HG02852 (cell line): ENCODE measurements at regions not wholly inside any gene's neighbourhood (a gene's known extent, or its start where the extent isn't known, plus 50 kb on each side); places are given as distances from the start of the nearest gene placed in this dataset.
"Not testable (repeated sequence)": the region's sequence is repeated elsewhere in the genome, so short reads cannot be mapped to it uniquely, and the experiment has no call there.

Experiments used
- ATAC-seq: cut with Tn5 transposase; IDR thresholded peaks from one replicate; pipeline ENCODE4 v1.9.1; 2021; ENCODE audit warnings: mild to moderate bottlenecking, moderate library complexity; ENCODE audit not compliant: unreplicated experiment

- no peak for ATAC-seq
These were observed 401.0 kb downstream of the SUCLG1 start for GRCh38 chr2:84057917-84058560.

- ATAC-seq = no peak
These were observed 403.3 kb downstream of the SUCLG1 start for GRCh38 chr2:84055816-84056215.

- ATAC-seq = not testable (repeated sequence)
These were observed 404.5 kb downstream of the SUCLG1 start for GRCh38 chr2:84054577-84054976.

DNA sequence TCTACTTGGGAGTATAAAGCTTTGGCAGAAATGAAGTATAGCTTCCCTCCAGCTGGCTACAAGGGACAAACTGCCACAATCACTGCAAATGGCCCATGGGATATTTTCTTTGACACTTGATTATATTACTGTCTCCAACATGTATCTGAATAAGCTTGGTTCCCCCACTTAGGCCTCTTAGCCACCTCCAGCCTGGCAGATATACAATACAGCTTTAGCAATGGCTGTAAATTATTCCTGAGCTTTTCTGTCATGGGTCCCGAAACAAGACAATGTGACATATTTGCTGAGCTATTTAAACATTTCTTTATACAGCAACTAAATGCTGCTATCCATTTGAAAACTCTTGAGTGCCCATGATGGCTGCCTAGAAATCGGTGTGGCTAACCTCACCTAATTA is 406.2 kb downstream of the SUCLG1 start:
- ATAC-seq = no peak

DNA sequence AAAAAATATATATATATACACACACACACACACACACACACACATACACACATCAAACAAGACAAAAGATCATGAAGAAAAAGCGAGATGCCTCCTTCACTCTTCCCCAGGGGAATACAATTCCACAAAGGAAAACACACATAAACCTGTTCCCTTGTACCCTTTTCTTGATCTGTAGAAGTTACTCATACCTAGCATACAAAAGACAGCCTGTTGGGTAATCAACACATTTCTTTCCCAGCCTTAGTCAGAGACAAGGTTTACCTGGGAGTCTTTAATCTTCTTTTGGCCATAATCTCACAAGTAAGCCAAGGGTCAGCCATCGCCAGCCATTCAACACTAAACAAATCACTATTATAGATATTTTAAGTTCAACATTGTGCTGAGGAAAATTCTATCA is 407.0 kb downstream of the SUCLG1 start:
- ATAC-seq = no peak

DNA sequence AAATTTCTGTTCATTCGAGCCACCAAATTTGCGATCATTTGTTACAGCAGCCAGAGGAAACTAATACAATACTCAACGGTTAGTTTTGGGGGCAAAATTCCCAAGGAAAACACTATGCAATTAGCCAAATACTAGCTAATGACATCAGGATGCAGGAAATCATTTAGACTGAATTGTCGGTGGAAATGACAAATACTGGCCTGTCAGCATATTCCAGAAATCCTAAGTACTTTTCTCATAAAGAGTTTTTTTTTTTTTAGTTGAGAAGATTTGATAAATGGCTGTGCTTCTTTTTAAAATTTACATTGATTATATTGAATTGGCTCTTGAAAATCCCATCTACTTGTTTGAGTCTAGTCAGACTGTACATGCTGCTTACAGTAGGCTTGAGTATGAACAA is 410.1 kb downstream of the SUCLG1 start:
- ATAC-seq = no peak

GRCh38 chr2:84041506-84041905 is 417.6 kb downstream of the SUCLG1 start:
- no peak for ATAC-seq

GRCh38 chr2:84040281-84040680 is 418.8 kb downstream of the SUCLG1 start:
- ATAC-seq = no peak

- ATAC-seq = no peak
These were observed 420.2 kb downstream of the SUCLG1 start for GRCh38 chr2:84038866-84039265.

DNA sequence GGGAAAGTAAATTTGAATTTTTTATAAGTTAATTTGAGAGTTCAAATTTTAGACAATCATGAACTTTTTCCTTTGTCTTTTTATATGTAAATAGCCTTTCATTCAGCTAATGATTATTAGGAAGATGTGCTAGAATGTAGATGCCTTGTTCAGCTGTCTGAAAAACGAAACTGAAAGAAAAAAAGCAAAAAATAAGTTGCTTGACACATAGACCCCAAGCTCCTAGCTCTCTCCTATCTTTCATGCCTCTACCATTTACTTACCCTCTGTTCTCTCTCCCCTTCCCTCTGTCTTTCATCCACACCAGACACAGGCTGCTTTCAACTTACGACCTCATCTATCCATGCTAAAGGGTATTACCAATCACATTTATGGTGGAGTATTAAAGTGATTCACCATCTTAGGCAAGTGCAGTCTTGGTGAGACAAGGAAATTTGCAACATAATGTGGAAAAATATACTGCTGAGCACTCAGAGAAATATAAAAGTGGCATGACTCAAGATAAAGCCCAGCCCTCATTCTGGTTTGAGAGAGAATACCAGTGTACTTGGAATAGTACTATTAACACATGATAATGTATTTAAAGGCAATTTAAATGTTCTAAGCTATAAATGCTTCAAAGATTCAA is 425.6 kb downstream of the SUCLG1 start:
- ATAC-seq = no peak

DNA sequence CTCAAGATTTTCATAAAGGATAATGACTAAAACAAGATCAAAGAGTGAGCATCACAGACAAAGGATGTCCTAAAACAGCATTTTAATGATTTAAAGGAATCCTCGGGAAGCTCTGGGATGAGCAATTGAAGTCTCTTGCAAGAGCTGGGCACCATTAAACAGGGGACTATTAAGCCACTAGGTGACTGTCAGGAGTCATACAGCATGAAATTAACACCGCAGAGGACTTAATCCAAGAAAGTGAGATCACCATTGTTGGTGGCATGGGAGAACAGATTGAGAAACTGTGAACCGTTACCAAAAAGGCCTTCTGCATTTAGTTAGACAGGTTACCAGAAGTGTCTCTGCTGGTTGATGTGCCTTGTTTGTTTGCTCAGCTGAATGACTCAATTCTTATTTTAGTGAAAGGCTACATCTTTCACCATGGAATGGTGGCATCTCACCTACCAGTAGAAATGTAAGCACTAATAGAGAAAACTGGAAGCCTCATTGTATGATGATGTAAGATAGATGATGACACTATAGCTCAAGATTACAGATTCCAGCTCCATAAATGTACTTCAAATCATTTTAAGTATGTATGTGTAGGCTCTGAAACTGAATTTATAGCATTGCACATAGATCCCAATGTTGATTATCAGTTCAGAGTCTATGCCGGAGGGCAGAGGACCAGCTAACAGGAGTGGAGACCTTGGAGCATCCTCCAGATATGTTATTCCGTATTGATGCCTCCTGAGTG is 427.6 kb downstream of the SUCLG1 start:
- no peak for ATAC-seq

- no peak for ATAC-seq
These were observed 429.0 kb downstream of the SUCLG1 start for GRCh38 chr2:84029903-84030575.

DNA sequence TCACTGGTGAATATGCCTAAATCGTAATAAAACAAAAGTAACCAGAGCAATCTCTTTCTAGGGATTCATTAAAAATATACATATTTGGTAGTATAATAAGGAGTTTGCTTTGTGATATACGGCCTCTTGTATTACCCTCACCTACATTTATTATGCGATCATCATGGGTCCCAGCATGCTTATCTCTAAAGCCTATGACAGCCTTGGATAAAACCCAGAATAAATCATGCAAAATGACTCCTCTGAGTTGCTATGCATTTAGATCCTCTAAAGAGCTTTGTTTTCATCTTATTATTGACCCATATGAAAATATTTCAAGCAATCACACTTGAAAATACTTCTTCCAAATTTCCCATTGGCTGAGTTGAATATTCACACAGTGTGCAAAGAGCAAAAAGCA is 432.3 kb downstream of the SUCLG1 start:
- ATAC-seq = no peak

DNA sequence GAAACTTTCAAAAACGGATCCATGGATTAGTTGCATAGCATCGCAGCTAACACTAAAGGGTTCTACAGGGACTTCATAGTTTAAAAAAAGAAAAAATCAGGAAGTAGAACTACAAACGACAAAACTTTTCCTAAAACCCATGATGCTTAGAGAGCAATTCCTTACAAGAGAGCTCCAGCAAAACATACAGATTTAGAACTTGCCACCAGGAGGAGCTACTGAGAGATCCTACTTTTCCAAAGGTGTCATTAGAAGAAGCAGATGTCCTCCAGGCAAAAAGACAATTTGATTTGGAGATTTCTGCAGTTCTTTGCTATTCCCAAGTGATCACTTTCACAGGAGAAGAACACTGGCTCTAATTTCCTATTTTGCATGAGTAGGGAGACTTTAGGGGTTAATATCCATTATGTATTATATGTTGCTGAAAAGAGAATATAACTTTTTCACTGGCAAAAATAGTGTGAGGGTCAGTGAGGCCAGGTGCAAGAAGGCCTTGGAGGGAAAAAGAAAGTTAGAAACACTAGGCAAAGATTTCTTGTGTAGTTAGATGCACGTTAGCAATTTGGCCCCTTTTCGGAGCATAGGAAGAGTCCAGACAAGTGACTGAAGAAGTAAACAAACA is 436.2 kb downstream of the SUCLG1 start:
- no peak for ATAC-seq

DNA sequence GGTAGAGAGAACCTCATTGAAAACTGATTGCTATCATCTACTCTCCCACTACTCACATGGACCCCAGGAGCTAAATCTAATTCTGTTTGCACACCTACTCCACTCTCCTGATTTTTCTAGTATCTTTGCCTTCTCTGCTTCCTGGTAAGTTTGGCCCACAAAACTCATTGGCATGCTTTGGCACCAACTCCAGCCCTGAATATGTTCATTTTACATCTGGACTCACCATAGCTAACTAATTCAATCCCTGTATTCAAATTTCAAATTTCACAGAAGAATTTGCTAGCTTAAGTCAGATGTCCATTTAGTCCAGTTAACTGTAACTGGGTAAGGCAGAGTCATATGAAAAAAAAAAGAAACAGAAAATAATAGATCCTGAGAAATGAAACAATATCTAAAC is 442.1 kb downstream of the SUCLG1 start:
- no peak for ATAC-seq

DNA sequence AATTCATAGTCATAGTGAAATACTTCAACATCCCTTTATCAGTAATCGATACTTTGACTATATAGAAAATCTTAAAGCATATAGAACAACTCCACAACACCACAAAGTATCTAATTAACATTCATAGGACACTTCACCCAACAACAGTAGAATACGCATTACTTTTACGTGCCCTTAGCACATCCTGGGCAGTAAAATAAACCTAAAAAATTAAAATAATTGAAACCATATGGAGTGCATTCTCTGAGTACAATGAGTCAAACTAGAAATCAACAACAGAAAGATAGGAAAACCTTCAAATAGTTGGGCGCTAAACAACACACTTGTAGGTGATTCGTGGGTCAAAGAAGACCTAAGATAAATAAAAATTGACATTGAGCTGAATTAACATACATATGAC is 442.9 kb downstream of the SUCLG1 start:
- no peak for ATAC-seq

GRCh38 chr2:83997889-83998288 is 461.2 kb downstream of the SUCLG1 start:
- ATAC-seq = no peak

DNA sequence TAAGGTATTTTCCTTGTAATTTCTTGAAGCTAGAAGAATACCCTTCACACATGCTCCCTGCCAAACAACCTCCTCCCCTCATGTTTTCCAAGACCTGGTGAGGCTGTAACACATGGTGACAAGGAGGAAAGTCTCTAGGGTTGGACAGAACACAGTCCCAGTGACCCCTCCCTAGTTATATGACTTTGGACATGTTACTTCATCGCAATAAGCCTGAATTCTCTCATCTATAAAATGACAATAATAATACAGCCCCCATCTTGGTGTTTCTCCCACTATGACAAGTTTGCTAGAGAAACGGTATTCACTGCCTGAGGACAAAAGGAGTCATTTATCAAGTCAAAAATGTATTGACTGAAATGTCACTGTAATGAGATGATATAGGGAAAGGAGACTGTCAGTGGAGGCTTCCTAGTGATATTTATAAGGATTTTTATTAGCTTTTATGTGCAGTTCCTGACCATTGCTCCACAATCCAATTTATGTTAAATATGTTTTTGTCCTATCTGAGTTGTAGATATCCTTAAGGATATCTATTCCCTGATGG is 464.4 kb downstream of the SUCLG1 start:
- ATAC-seq = no peak

DNA sequence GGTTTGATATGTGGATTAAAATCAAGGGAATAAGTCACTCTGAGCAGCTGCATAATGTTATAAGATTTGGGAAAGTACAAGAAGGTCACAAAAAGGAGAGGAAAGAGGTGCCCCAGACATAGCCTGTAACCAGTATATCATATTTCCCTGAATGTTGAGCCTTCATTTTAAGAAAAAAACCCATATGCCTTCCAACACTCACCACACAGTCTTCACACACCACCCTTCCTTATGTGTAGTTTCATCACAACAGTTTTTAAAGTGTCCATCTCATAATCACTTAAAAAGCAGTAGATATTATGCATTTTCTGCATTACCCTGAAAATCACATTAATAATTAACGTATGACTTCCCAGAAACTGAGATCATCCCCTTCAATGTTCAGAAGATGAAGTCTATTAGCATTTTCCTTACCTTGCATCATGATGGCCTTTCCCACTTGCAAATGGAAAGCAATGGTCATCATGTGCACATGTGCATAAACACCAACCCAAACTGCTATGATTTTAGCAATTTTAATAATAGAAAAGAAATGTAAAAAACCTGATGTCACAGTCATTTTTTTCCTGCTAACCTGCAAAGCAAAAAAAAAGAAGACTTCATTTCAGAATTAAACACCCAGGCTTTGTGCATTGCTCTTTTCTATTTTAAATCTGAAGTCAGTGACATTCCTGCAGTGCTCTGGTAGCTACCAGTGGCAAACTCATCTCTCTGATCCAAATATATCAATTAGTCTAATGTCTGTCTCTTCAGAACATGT is 465.0 kb downstream of the SUCLG1 start:
- ATAC-seq = no peak

DNA sequence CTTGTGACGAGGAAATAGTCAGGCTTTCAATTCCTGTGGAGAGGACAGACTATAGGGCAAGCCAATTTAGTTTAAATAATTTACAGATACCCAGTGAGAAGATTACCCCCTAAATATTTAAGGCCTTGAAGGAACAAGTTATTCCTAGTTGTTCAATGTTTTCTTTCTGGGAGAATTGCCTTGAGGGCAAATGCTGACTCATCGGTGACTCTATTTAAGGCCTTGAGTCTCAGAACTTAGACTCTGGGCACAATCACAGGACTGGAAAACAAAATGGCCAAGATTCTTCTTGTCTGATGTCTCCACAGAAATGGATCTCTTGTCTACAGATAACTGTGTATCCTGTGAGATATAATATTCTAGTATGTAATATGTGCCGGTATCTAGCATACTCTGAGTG is 467.1 kb downstream of the SUCLG1 start:
- ATAC-seq = no peak
